ENCODE measurements at regions not wholly inside any gene's neighbourhood (a gene's known extent, or its start where the extent isn't known, plus 50 kb on each side); places are given as distances from the start of the nearest gene placed in this dataset.

DNA sequence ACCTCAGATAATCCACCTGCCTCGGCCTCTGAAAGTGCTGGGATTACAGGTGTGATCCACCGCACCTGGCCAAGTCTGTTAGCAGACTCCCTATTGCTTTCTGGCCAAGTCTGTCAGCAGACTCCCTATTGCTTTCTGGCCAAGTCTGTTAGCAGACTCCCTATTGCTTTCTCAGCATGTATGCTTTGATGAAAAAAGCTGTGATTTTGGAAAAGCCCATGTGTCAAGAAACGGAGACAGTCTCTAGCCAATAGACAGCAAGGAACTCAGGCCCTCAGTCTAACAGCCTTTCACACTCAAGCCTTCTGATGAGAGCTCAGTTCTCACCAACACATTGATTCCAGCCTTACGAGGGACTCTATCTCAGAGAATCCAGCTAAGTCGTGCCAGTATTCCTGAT, 158.8 kb upstream of the KRR1 start:
- Histone ChIP-seq H3K4me3 (ENCODE audit: insufficient read depth, low read depth, low read length) (no peak overlapping the region), H2BK120ac (ENCODE audit: low read depth, low read length) (peak overlapping the region; percentile 70; the same call in 1 of the 2 replicates), H3K4ac (ENCODE audit: low read depth, low read length) (peak overlapping the region; percentile 40; the same call in 1 of the 2 replicates), H3K9me3 (ENCODE audit: control insufficient read depth, insufficient read depth, low read length) (no peaks in the 10 kb centered on the region), H4K5ac (ENCODE audit: low read depth, low read length) (no peak overlapping the region), H3K4me2 (ENCODE audit: low read depth, low read length) (no peak overlapping the region), H3K27ac (ENCODE audit: insufficient read depth, low read length) (no peak overlapping the region), H3K18ac (ENCODE audit: low read depth, low read length) (0 out of 2 replicates have a peak overlapping the region, but pooled peaks have one; percentile 18), H4K20me1 (ENCODE audit: insufficient read depth, low read length) (no peaks in the 10 kb centered on the region), H3K56ac (ENCODE audit: extremely low read depth, insufficient read depth, low read length) (no peak overlapping the region), H3K9ac (ENCODE audit: low read depth, low read length) (no peak overlapping the region), H4K8ac (ENCODE audit: low read depth in 2 of 2, low read length in 2 of 2) (no peak overlapping the region), H2AK9ac (replicated peaks; ENCODE audit: low read depth, low read length, poor library complexity) (no peak overlapping the region), H2AFZ (replicated peaks; ENCODE audit: low read length, poor library complexity) (no peak overlapping the region), H2BK15ac (ENCODE audit: low read depth, low read length) (peak overlapping the region; percentile 87; the same call in 2 of the 3 replicates), H3K9me1 (ENCODE audit: insufficient read depth, low read length) (peaks cover 5% of the 10 kb centered on the region; the same call in 1 of the 2 replicates), H2BK20ac (ENCODE audit: low read depth, low read length) (peak overlapping the region; percentile 69; the same call in 1 of the 2 replicates), H2AK5ac (ENCODE audit: low read depth, low read length) (peak overlapping the region; percentile 51), H4K91ac (ENCODE audit: insufficient read depth, low read depth, low read length) (peak overlapping the region; percentile 78), H2BK5ac (ENCODE audit: low read depth, low read length, poor library complexity, severe bottlenecking) (no peak overlapping the region), H3K23ac (ENCODE audit: low read depth, low read length) (no peak overlapping the region), H3K27me3 (ENCODE audit: control insufficient read depth, insufficient read depth, low read length) (no peaks in the 10 kb centered on the region), H3K36me3 (ENCODE audit: control insufficient read depth, insufficient read depth, low read length) (no peaks in the 10 kb centered on the region), H3K14ac (replicated peaks; ENCODE audit: low read depth, low read length) (0 out of 2 replicates have a peak overlapping the region, but pooled peaks have one; percentile 30), H3K4me1 (ENCODE audit: control insufficient read depth, insufficient read depth, low read length) (peaks cover 8% of the 10 kb centered on the region), H3K79me1 (ENCODE audit: low read depth in 1 of 2, low read length in 2 of 2) (no peaks in the 10 kb centered on the region)
- dilution Hi-C loops (cut with HindIII; ENCODE audit: low sequenced_read_pairs, unreplicated experiment) (no loop called here), intact Hi-C loops (cut with micrococcal nuclease) (no loop called here), in situ Hi-C loops (cut with MboI; ENCODE audit: low sequenced_read_pairs) (no loop called here)
- no TSS peak for BruUV-seq (replicated peaks)
- WGBS, 2 experiments (ENCODE audit: extremely low coverage in 2 of 2, insufficient read length in 1 of 2) = 92% methylated on average over 2 of the region's 5 CpGs; no CpG with 5 or more reads in 1 of the 2 experiments
- DNase-seq = no peak
- TF ChIP-seq ELK1 (IDR thresholded peaks at IDR 0.05; ENCODE audit: borderline replicate concordance, low read depth, low read length) = no peak
- TF ChIP-seq MXI1 (IDR thresholded peaks at IDR 0.05; ENCODE audit: borderline replicate concordance, low read depth, low read length) = no peak
- TF ChIP-seq RAD21 (IDR thresholded peaks at IDR 0.05; ENCODE audit: low read length) = no peak
- POLR2A ChIA-PET (ENCODE audit: unreplicated experiment) = no interaction called here
- CTCF ChIA-PET = interaction anchor here (0.6 kb wide), 1 partner anchor 796 kb away, joined by 3 read pairs; no protein-coding TSS in a partner anchor
- ATAC-seq (ENCODE audit: low read depth) = no peak
